ENCODE measurements at regions not wholly inside any gene's neighbourhood (a gene's known extent, or its start where the extent isn't known, plus 50 kb on each side); places are given as distances from the start of the nearest gene placed in this dataset.

DNA sequence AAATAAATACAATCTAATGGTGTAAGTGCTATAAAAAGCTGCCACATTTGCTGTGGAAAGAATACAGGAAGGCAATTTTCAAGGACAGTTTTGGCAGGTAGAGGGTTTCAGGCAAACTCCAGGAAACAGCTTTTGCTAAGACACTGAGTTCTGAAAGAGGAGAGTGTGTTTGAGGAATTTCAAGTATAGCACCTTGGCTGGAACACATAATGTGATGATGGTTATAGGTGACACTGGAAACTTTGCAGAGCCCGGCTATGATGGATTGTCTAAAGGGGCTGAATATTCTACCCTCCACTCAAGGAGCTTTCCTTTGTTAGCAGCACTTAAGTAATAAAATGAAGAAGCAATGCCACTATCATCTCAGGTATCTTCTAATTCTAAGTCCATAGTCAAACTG is 209.4 kb upstream of the TGFBR2 start:
- Histone ChIP-seq H3K4me1 (ENCODE audit: control insufficient read depth, extremely low read depth, insufficient read depth, low read length) (peaks cover 4% of the 10 kb centered on the region), H3K9me3 (ENCODE audit: control insufficient read depth, insufficient read depth, low read depth, low read length) (no peaks in the 10 kb centered on the region), H3K79me2 (ENCODE audit: control insufficient read depth, insufficient read depth, low read length) (no peaks in the 10 kb centered on the region), H3K27ac (ENCODE audit: insufficient read depth, low read length) (no peak overlapping the region), H3K9ac (ENCODE audit: insufficient read depth, low read length) (no peak overlapping the region), H4K20me1 (ENCODE audit: control insufficient read depth, extremely low read depth, insufficient read depth, low read length) (no peaks in the 10 kb centered on the region), H3K4me3 (replicated peaks in 1 of 4; ENCODE audit: control extremely low read depth in 1 of 4, insufficient read depth in 1 of 4, low read depth in 3 of 4, low read length in 4 of 4) (no peak overlapping the region), H3K27me3 (ENCODE audit: control insufficient read depth, insufficient read depth, low read length) (no peaks in the 10 kb centered on the region), H3K4me2 (ENCODE audit: extremely low read depth, insufficient read depth, low read length) (no peak overlapping the region), H3K36me3 (ENCODE audit: control insufficient read depth, insufficient read depth, low read length) (no peaks in the 10 kb centered on the region), H2AFZ (ENCODE audit: low read length) (no peak overlapping the region)
- no peak for DNase-seq (ENCODE audit: low read depth in 2 of 2)
- TF ChIP-seq, protein P1, sequence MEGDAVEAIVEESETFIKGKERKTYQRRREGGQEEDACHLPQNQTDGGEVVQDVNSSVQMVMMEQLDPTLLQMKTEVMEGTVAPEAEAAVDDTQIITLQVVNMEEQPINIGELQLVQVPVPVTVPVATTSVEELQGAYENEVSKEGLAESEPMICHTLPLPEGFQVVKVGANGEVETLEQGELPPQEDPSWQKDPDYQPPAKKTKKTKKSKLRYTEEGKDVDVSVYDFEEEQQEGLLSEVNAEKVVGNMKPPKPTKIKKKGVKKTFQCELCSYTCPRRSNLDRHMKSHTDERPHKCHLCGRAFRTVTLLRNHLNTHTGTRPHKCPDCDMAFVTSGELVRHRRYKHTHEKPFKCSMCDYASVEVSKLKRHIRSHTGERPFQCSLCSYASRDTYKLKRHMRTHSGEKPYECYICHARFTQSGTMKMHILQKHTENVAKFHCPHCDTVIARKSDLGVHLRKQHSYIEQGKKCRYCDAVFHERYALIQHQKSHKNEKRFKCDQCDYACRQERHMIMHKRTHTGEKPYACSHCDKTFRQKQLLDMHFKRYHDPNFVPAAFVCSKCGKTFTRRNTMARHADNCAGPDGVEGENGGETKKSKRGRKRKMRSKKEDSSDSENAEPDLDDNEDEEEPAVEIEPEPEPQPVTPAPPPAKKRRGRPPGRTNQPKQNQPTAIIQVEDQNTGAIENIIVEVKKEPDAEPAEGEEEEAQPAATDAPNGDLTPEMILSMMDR (conservative IDR thresholded peaks at IDR 0.05 in 1 of 2, IDR thresholded peaks at IDR 0.05 in 1 of 2; ENCODE audit: low read depth in 1 of 2, low read length in 2 of 2) = no peak
- TF ChIP-seq EZH2 (IDR thresholded peaks at IDR 0.05; ENCODE audit: low read length, missing control alignments) = no peak

DNA sequence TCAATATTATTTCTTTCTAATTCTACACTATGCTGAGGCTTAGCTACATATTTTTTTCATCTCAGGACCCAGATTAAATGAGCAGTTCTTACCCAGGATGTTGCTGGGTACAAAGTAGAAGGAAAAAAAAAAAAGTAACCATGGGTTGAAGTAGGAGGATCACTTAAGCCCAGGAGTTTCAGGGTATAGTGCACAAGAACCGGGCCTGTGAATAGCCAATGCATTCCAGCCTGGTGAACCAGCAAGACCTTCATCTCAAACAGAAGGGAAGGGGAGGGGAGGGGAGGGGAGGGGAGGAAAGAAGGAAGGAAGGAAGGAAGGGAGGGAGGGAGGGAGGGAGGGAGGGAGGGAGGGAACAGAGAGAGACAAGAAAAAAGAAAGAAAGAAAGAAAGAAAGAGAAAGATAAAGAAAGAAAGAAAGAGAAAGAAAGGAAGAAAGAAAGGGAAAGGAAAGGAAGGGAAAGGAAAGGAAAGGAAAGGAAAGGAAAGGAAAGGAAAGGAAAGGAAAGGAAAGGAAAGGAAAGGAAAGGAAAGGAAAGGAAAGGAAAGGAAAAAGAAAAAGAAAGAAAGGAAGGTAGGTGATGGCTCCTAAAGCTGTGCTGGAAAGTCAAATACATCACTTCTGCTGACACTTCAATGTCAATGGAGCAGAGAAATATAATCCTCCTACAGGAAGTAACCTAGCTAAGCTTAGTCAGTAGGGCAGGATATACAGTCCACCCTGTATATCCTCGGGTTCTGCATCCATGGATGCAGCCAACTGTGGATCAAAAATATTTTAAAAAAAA is 206.8 kb upstream of the TGFBR2 start:
- no peak overlapping the region for H3K27ac ChIP-seq (ENCODE audit: insufficient read depth, low read length)
- H3K36me3 ChIP-seq (ENCODE audit: control insufficient read depth, insufficient read depth, low read length) = no peaks in the 10 kb centered on the region
- no peak overlapping the region for H3K4me3 ChIP-seq (replicated peaks in 1 of 4; ENCODE audit: control extremely low read depth in 1 of 4, insufficient read depth in 1 of 4, low read depth in 3 of 4, low read length in 4 of 4)
- no peaks in the 10 kb centered on the region for H4K20me1 ChIP-seq (ENCODE audit: control insufficient read depth, extremely low read depth, insufficient read depth, low read length)
- H3K4me2 ChIP-seq (ENCODE audit: extremely low read depth, insufficient read depth, low read length) = no peak overlapping the region
- DNase-seq (ENCODE audit: low read depth in 2 of 2) = peak; percentile 34 to 46
- H3K79me2 ChIP-seq (ENCODE audit: control insufficient read depth, insufficient read depth, low read length) = no peaks in the 10 kb centered on the region
- peaks cover 4% of the 10 kb centered on the region for H3K4me1 ChIP-seq (ENCODE audit: control insufficient read depth, extremely low read depth, insufficient read depth, low read length)
- H2AFZ ChIP-seq (ENCODE audit: low read length) = no peak overlapping the region
- H3K9ac ChIP-seq (ENCODE audit: insufficient read depth, low read length) = no peak overlapping the region
- TF ChIP-seq, protein P1 (conservative IDR thresholded peaks at IDR 0.05 in 1 of 2, IDR thresholded peaks at IDR 0.05 in 1 of 2; ENCODE audit: low read depth in 1 of 2, low read length in 2 of 2) = no peak
- no peak for TF ChIP-seq EZH2 (IDR thresholded peaks at IDR 0.05; ENCODE audit: low read length, missing control alignments)
- no peaks in the 10 kb centered on the region for H3K9me3 ChIP-seq (ENCODE audit: control insufficient read depth, insufficient read depth, low read depth, low read length)
- H3K27me3 ChIP-seq (ENCODE audit: control insufficient read depth, insufficient read depth, low read length) = no peaks in the 10 kb centered on the region

DNA sequence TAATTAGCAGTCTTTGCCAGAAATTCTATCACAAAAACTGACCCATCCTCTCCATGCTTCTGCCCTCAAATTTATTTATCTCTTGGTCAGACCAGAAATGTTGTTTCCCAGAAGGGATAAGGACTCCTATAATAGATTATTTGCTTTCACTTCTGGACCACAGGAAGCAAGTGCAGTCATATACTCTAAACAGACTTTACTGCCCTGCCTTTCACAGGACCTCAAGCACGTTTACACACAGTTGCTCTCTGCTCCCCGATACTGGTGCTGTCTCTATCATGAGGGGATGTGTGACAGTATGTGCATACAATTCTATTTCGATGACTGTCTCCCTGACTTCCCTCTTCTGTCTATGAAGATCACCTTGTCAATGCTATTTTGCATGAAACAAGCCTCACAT is 205.5 kb upstream of the TGFBR2 start:
- H3K4me3 ChIP-seq (replicated peaks in 1 of 4; ENCODE audit: control extremely low read depth in 1 of 4, insufficient read depth in 1 of 4, low read depth in 3 of 4, low read length in 4 of 4) = no peak overlapping the region
- no peaks in the 10 kb centered on the region for H3K79me2 ChIP-seq (ENCODE audit: control insufficient read depth, insufficient read depth, low read length)
- no peak overlapping the region for H3K4me2 ChIP-seq (ENCODE audit: extremely low read depth, insufficient read depth, low read length)
- H2AFZ ChIP-seq (ENCODE audit: low read length) = peak overlapping the region; percentile 67
- DNase-seq (ENCODE audit: low read depth in 2 of 2) = peak in 1 of 2 donors; percentile 3
- no peaks in the 10 kb centered on the region for H4K20me1 ChIP-seq (ENCODE audit: control insufficient read depth, extremely low read depth, insufficient read depth, low read length)
- no peak overlapping the region for H3K9ac ChIP-seq (ENCODE audit: insufficient read depth, low read length)
- peaks cover 4% of the 10 kb centered on the region for H3K4me1 ChIP-seq (ENCODE audit: control insufficient read depth, extremely low read depth, insufficient read depth, low read length)
- TF ChIP-seq, protein P1 (conservative IDR thresholded peaks at IDR 0.05 in 1 of 2, IDR thresholded peaks at IDR 0.05 in 1 of 2; ENCODE audit: low read depth in 1 of 2, low read length in 2 of 2) = no peak
- TF ChIP-seq EZH2 (IDR thresholded peaks at IDR 0.05; ENCODE audit: low read length, missing control alignments) = no peak
- H3K9me3 ChIP-seq (ENCODE audit: control insufficient read depth, insufficient read depth, low read depth, low read length) = no peaks in the 10 kb centered on the region
- no peaks in the 10 kb centered on the region for H3K36me3 ChIP-seq (ENCODE audit: control insufficient read depth, insufficient read depth, low read length)
- H3K27ac ChIP-seq (ENCODE audit: insufficient read depth, low read length) = no peak overlapping the region
- H3K27me3 ChIP-seq (ENCODE audit: control insufficient read depth, insufficient read depth, low read length) = no peaks in the 10 kb centered on the region

Measured in fibroblast of lung (primary cell).